GM23338 (cell line): ENCODE measurements at regions not wholly inside any gene's neighbourhood (a gene's known extent, or its start where the extent isn't known, plus 50 kb on each side); places are given as distances from the start of the nearest gene placed in this dataset.

Experiments used
- EZH2 ChIP-seq: fragments of 200-600 bp; sonication (generic); IDR thresholded peaks from one replicate; pipeline ENCODE4 v1.8.0; 2017; ENCODE audit warnings: antibody characterized with exemption, mild to moderate bottlenecking, low read depth; ENCODE audit not compliant: unreplicated experiment
- POLR2AphosphoS5 ChIP-seq: IDR thresholded peaks from 2 replicates; pipeline ENCODE4 v1.6.1; 2016; ENCODE audit warnings: antibody characterized with exemption, low read depth
- TF ChIP-seq, protein P1 (sequence below), 2 experiments: fragments of 200-600 bp in 1 of 2; sonication (generic) in 1 of 2; conservative IDR thresholded peaks; 2 replicates each; pipeline versions ENCODE4 v1.5.1 to v1.6.1; 2016 to 2017; ENCODE audit warnings: antibody characterized with exemption in 2 of 2, low read depth in 2 of 2, mild to moderate bottlenecking in 2 of 2, moderate library complexity in 1 of 2

DNA sequence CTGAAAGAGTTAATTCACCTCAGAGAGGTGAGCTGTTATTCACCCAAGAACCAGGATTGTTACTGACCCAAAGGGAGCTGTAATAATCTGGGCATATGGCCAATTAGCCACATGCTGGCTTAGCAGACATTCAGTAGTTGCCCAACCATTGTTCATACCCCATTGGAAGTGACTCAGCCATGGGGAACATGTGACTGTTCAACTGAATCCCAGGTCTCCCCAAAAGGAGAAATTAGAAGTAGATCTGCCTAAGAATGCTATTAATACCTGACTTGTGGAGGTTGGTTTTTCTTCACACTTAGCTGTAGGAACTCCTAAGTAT is 272.6 kb upstream of the UBE2E3 start:
- TF ChIP-seq, protein P1, sequence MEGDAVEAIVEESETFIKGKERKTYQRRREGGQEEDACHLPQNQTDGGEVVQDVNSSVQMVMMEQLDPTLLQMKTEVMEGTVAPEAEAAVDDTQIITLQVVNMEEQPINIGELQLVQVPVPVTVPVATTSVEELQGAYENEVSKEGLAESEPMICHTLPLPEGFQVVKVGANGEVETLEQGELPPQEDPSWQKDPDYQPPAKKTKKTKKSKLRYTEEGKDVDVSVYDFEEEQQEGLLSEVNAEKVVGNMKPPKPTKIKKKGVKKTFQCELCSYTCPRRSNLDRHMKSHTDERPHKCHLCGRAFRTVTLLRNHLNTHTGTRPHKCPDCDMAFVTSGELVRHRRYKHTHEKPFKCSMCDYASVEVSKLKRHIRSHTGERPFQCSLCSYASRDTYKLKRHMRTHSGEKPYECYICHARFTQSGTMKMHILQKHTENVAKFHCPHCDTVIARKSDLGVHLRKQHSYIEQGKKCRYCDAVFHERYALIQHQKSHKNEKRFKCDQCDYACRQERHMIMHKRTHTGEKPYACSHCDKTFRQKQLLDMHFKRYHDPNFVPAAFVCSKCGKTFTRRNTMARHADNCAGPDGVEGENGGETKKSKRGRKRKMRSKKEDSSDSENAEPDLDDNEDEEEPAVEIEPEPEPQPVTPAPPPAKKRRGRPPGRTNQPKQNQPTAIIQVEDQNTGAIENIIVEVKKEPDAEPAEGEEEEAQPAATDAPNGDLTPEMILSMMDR (conservative IDR thresholded peaks at IDR 0.05; ENCODE audit: low read depth in 2 of 2) = no peak
- TF ChIP-seq EZH2 (no peak), POLR2AphosphoS5 (no peak)
